ENCODE measurements at regions not wholly inside any gene's neighbourhood (a gene's known extent, or its start where the extent isn't known, plus 50 kb on each side); places are given as distances from the start of the nearest gene placed in this dataset.

- Histone ChIP-seq H3K9ac (ENCODE audit: low read length) (no peak overlapping the region), H3K27me3 (ENCODE audit: control insufficient read depth, insufficient read depth, low read length) (no peaks in the 10 kb centered on the region), H3K36me3 (ENCODE audit: control insufficient read depth, insufficient read depth, low read length) (no peaks in the 10 kb centered on the region), H3K4me3 (ENCODE audit: low read length) (no peak overlapping the region), H3K4me1 (ENCODE audit: control insufficient read depth, insufficient read depth, low read length) (no peaks in the 10 kb centered on the region), H3K27ac (ENCODE audit: low read depth, low read length) (no peak overlapping the region)
Observed at GRCh38 chr4:114287079-114287696, 307.7 kb upstream of the ARSJ start.

GRCh38 chr4:114296126-114296525 is 302.5 kb upstream of the UGT8 start:
- H3K36me3 ChIP-seq (ENCODE audit: control insufficient read depth, insufficient read depth, low read length) = no peaks in the 10 kb centered on the region
- no peak overlapping the region for H3K4me3 ChIP-seq (ENCODE audit: low read length)
- no peaks in the 10 kb centered on the region for H3K27me3 ChIP-seq (ENCODE audit: control insufficient read depth, insufficient read depth, low read length)
- H3K27ac ChIP-seq (ENCODE audit: low read depth, low read length) = no peak overlapping the region
- H3K4me1 ChIP-seq (ENCODE audit: control insufficient read depth, insufficient read depth, low read length) = no peaks in the 10 kb centered on the region
- no peak overlapping the region for H3K9ac ChIP-seq (ENCODE audit: low read length)

- H3K4me1 ChIP-seq (ENCODE audit: control insufficient read depth, insufficient read depth, low read length) = no peaks in the 10 kb centered on the region
Observed at GRCh38 chr4:114302472-114302871, 296.1 kb upstream of the UGT8 start.

GRCh38 chr4:114304046-114304445 is 294.6 kb upstream of the UGT8 start:
- H3K9ac ChIP-seq (ENCODE audit: low read length) = no peak overlapping the region

More at GRCh38 chr4:114302472-114302871, 296.1 kb upstream of the UGT8 start:
- Histone ChIP-seq H3K4me3 (ENCODE audit: low read length) (no peak overlapping the region), H3K27ac (ENCODE audit: low read depth, low read length) (no peak overlapping the region), H3K36me3 (ENCODE audit: control insufficient read depth, insufficient read depth, low read length) (no peaks in the 10 kb centered on the region), H3K9ac (ENCODE audit: low read length) (no peak overlapping the region), H3K27me3 (ENCODE audit: control insufficient read depth, insufficient read depth, low read length) (no peaks in the 10 kb centered on the region)

GRCh38 chr4:114304567-114304966 is 294.0 kb upstream of the UGT8 start:
- H3K27ac ChIP-seq (ENCODE audit: low read depth, low read length) = no peak overlapping the region
- no peak overlapping the region for H3K9ac ChIP-seq (ENCODE audit: low read length)
- no peaks in the 10 kb centered on the region for H3K4me1 ChIP-seq (ENCODE audit: control insufficient read depth, insufficient read depth, low read length)
- no peaks in the 10 kb centered on the region for H3K36me3 ChIP-seq (ENCODE audit: control insufficient read depth, insufficient read depth, low read length)
- H3K4me3 ChIP-seq (ENCODE audit: low read length) = no peak overlapping the region
- no peaks in the 10 kb centered on the region for H3K27me3 ChIP-seq (ENCODE audit: control insufficient read depth, insufficient read depth, low read length)

More at GRCh38 chr4:114304046-114304445, 294.6 kb upstream of the UGT8 start:
- Histone ChIP-seq H3K27ac (ENCODE audit: low read depth, low read length) (no peak overlapping the region), H3K27me3 (ENCODE audit: control insufficient read depth, insufficient read depth, low read length) (no peaks in the 10 kb centered on the region), H3K36me3 (ENCODE audit: control insufficient read depth, insufficient read depth, low read length) (no peaks in the 10 kb centered on the region), H3K4me3 (ENCODE audit: low read length) (no peak overlapping the region), H3K4me1 (ENCODE audit: control insufficient read depth, insufficient read depth, low read length) (no peaks in the 10 kb centered on the region)

GRCh38 chr4:114306946-114307345 is 291.7 kb upstream of the UGT8 start:
- H3K36me3 ChIP-seq (ENCODE audit: control insufficient read depth, insufficient read depth, low read length) = no peaks in the 10 kb centered on the region
- no peak overlapping the region for H3K9ac ChIP-seq (ENCODE audit: low read length)
- H3K27ac ChIP-seq (ENCODE audit: low read depth, low read length) = no peak overlapping the region
- no peak overlapping the region for H3K4me3 ChIP-seq (ENCODE audit: low read length)
- no peaks in the 10 kb centered on the region for H3K27me3 ChIP-seq (ENCODE audit: control insufficient read depth, insufficient read depth, low read length)
- no peaks in the 10 kb centered on the region for H3K4me1 ChIP-seq (ENCODE audit: control insufficient read depth, insufficient read depth, low read length)

GRCh38 chr4:114310296-114310925 is 288.2 kb upstream of the UGT8 start:
- Histone ChIP-seq H3K4me3 (ENCODE audit: low read length) (no peak overlapping the region), H3K27me3 (ENCODE audit: control insufficient read depth, insufficient read depth, low read length) (no peaks in the 10 kb centered on the region), H3K36me3 (ENCODE audit: control insufficient read depth, insufficient read depth, low read length) (no peaks in the 10 kb centered on the region), H3K4me1 (ENCODE audit: control insufficient read depth, insufficient read depth, low read length) (no peaks in the 10 kb centered on the region), H3K27ac (ENCODE audit: low read depth, low read length) (no peak overlapping the region), H3K9ac (ENCODE audit: low read length) (no peak overlapping the region)

GRCh38 chr4:114311787-114312186 is 286.8 kb upstream of the UGT8 start:
- H3K4me3 ChIP-seq (ENCODE audit: low read length) = no peak overlapping the region
- no peaks in the 10 kb centered on the region for H3K4me1 ChIP-seq (ENCODE audit: control insufficient read depth, insufficient read depth, low read length)
- H3K27ac ChIP-seq (ENCODE audit: low read depth, low read length) = no peak overlapping the region
- no peak overlapping the region for H3K9ac ChIP-seq (ENCODE audit: low read length)
- H3K36me3 ChIP-seq (ENCODE audit: control insufficient read depth, insufficient read depth, low read length) = no peaks in the 10 kb centered on the region
- H3K27me3 ChIP-seq (ENCODE audit: control insufficient read depth, insufficient read depth, low read length) = no peaks in the 10 kb centered on the region

GRCh38 chr4:114312338-114312737 is 286.3 kb upstream of the UGT8 start:
- H3K4me3 ChIP-seq (ENCODE audit: low read length) = no peak overlapping the region
- H3K9ac ChIP-seq (ENCODE audit: low read length) = no peak overlapping the region
- no peak overlapping the region for H3K27ac ChIP-seq (ENCODE audit: low read depth, low read length)
- no peaks in the 10 kb centered on the region for H3K36me3 ChIP-seq (ENCODE audit: control insufficient read depth, insufficient read depth, low read length)
- no peaks in the 10 kb centered on the region for H3K27me3 ChIP-seq (ENCODE audit: control insufficient read depth, insufficient read depth, low read length)
- no peaks in the 10 kb centered on the region for H3K4me1 ChIP-seq (ENCODE audit: control insufficient read depth, insufficient read depth, low read length)

- H3K4me3 ChIP-seq (ENCODE audit: low read length) = no peak overlapping the region
- H3K27me3 ChIP-seq (ENCODE audit: control insufficient read depth, insufficient read depth, low read length) = no peaks in the 10 kb centered on the region
- peaks cover 11% of the 10 kb centered on the region for H3K4me1 ChIP-seq (ENCODE audit: control insufficient read depth, insufficient read depth, low read length)
- H3K27ac ChIP-seq (ENCODE audit: low read depth, low read length) = no peak overlapping the region
- no peaks in the 10 kb centered on the region for H3K36me3 ChIP-seq (ENCODE audit: control insufficient read depth, insufficient read depth, low read length)
- H3K9ac ChIP-seq (ENCODE audit: low read length) = no peak overlapping the region
Observed at GRCh38 chr4:114316789-114317188, 281.8 kb upstream of the UGT8 start.

GRCh38 chr4:114317564-114317963 is 281.0 kb upstream of the UGT8 start:
- Histone ChIP-seq H3K27me3 (ENCODE audit: control insufficient read depth, insufficient read depth, low read length) (no peaks in the 10 kb centered on the region), H3K36me3 (ENCODE audit: control insufficient read depth, insufficient read depth, low read length) (no peaks in the 10 kb centered on the region), H3K4me3 (ENCODE audit: low read length) (no peak overlapping the region), H3K4me1 (ENCODE audit: control insufficient read depth, insufficient read depth, low read length) (peaks cover 11% of the 10 kb centered on the region), H3K9ac (ENCODE audit: low read length) (no peak overlapping the region), H3K27ac (ENCODE audit: low read depth, low read length) (no peak overlapping the region)

GRCh38 chr4:114318309-114318708 is 280.3 kb upstream of the UGT8 start:
- H3K27ac ChIP-seq (ENCODE audit: low read depth, low read length) = peak overlapping the region; percentile 50

GRCh38 chr4:114320126-114320525 is 278.5 kb upstream of the UGT8 start:
- peaks cover 11% of the 10 kb centered on the region for H3K4me1 ChIP-seq (ENCODE audit: control insufficient read depth, insufficient read depth, low read length)

More at GRCh38 chr4:114318309-114318708, 280.3 kb upstream of the UGT8 start:
- Histone ChIP-seq H3K9ac (ENCODE audit: low read length) (no peak overlapping the region), H3K36me3 (ENCODE audit: control insufficient read depth, insufficient read depth, low read length) (no peaks in the 10 kb centered on the region), H3K4me1 (ENCODE audit: control insufficient read depth, insufficient read depth, low read length) (peaks cover 11% of the 10 kb centered on the region), H3K4me3 (ENCODE audit: low read length) (no peak overlapping the region), H3K27me3 (ENCODE audit: control insufficient read depth, insufficient read depth, low read length) (no peaks in the 10 kb centered on the region)

More at GRCh38 chr4:114320126-114320525, 278.5 kb upstream of the UGT8 start:
- Histone ChIP-seq H3K27ac (ENCODE audit: low read depth, low read length) (no peak overlapping the region), H3K9ac (ENCODE audit: low read length) (no peak overlapping the region), H3K4me3 (ENCODE audit: low read length) (no peak overlapping the region), H3K36me3 (ENCODE audit: control insufficient read depth, insufficient read depth, low read length) (no peaks in the 10 kb centered on the region), H3K27me3 (ENCODE audit: control insufficient read depth, insufficient read depth, low read length) (no peaks in the 10 kb centered on the region)
